GOT3 (cell line): ENCODE measurements at regions not wholly inside any gene's neighbourhood (a gene's known extent, or its start where the extent isn't known, plus 50 kb on each side); places are given as distances from the start of the nearest gene placed in this dataset.
"Not testable (repeated sequence)": the region's sequence is repeated elsewhere in the genome, so short reads cannot be mapped to it uniquely, and the experiment has no call there.

ENCODE experiments used
- DNase-seq: peaks from one replicate; lab custom pipeline; 2025; ENCODE audit warnings: mixed read lengths; lab: John Stamatoyannopoulos, UW

DNA sequence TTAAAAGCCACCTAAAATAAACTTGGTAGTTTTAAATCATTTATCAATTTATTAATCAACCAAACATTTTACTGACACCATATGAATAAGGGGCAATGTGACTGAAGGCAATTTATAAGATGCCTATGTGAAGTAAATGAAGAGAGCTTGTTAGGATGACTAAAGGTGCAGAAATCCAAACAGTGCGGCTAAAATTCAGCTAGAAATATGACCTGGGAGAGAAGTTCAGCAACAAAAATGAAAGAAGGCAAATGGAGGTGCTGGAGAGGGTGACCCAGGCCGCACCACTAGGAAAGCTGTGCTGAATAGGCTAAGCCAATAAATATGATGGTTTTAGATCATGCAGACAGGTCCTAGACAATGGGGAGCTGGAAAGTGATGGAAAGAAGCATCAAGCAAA, 403.7 kb downstream of the BTG1 start:
- no peak for DNase-seq

- DNase-seq: not testable (repeated sequence)
Measured at GRCh38 chr12:91733846-91734245, 411.8 kb downstream of the BTG1 start.

GRCh38 chr12:91732086-91732485, 413.6 kb downstream of the BTG1 start:
- DNase-seq: no peak

DNA sequence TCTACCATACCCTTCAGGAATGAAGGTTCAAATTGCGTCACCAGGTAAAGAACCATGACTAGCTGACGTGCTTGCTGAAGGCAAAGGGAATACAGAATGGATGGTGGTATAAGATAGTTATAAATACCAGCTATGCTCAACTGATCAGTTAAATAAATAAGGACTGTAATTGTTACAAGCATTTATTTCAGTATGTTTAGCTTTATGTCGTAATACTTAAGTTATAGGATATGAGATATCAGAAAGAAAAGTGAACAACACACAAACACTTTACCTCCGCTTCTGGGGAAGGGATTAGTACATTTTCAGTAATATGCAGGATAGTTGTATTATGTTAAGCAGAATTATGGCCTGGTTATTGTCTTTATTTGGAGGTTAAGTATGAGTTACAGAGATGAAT, 416.1 kb downstream of the BTG1 start:
- no peak for DNase-seq

DNA sequence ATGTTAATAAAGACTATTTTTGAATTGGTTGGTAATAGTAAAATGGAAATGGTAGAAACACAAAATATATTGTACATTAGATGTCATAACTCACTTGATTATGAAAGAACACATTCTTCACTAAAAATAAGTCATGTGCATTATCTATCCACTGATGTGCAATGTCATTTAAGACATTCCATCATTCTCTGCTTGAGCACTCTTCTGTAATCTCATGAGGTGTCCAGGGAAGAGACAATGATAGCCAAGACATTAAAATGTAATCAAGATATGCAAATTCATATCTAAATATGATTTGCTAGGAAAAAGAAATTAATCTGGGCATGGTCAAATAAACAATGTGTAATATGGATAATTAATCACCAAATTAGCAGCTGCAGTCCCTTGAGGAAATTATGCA, 422.5 kb downstream of the BTG1 start:
- no peak for DNase-seq

GRCh38 chr12:91722072-91722471, 423.6 kb downstream of the BTG1 start:
- DNase-seq: no peak

DNA sequence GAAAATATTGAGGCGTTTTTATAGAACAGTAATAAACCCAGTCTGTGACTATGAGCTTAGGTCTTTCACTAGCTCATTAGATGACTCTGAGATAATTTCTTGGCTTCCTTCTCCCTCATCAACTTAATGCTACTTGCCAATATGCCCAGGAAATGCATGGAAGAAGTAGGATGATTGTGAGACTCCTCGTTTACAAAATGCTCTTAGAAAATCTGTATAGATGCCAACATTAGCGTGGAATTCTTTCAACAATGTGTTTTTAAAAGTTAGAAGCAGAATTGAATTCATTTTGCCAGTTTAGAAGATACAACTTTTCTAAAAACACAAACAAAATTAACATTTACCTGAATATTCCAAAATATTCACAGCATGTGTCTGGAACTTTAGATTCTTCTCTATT, 424.6 kb downstream of the BTG1 start:
- no peak for DNase-seq

- DNase-seq: no peak
Measured at GRCh38 chr12:91718326-91718725, 427.3 kb downstream of the BTG1 start.

DNA sequence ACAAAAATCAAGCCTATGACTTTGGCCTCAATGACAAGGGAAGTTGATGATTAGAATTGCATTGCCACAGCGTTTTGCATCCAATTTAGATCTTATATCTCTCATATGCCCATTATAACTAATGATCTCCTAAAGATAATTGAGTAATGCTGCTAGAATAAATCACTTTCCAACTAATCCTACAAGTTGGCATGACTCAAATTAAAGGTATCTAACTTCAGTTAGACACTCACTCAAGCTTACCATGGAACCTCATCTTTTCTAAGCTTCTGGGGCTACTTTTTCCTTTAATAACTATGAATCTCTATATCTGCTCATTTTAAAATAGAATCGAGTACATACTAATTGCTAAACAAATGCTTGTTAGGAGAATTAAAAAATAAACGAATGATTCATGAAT, 427.8 kb downstream of the BTG1 start:
- DNase-seq: no peak

DNA sequence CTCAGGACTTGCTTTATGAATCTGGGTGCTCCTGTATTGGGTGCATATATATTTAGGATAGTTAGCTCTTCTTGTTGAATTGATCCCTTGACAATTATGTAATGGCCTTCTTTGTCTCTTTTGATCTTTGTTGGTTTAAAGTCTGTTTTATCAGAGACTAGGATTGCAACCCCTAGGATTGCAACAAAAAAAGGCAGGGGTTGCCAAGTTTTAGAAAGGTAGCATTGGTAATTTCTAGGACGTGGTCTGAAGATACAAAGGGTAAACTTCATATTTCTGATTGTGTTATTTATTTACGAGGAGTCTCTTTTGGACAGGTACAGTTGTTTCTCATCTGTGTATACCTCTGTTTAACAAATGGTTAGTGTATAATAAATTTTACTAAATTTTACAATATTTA, 433.7 kb downstream of the BTG1 start:
- DNase-seq: not testable (repeated sequence)

DNA sequence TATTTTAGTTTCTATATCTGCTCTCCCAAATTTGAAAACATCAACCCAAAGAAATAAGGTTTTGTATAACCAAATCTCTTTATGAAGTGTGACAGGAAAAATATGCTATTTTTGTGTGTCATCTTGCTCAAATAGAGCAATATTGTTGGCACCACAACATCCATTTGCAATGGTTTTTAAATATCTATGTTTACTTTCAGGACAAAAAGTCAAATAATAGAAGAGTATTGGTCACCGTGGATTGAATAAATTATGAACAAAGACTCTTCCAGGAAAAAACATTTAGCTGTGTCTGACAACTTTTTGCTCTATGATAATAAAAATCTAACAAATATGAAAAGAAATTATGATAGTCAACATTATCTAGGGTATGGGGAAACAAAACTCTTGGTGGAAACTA, 439.2 kb downstream of the BTG1 start:
- no peak for DNase-seq

DNA sequence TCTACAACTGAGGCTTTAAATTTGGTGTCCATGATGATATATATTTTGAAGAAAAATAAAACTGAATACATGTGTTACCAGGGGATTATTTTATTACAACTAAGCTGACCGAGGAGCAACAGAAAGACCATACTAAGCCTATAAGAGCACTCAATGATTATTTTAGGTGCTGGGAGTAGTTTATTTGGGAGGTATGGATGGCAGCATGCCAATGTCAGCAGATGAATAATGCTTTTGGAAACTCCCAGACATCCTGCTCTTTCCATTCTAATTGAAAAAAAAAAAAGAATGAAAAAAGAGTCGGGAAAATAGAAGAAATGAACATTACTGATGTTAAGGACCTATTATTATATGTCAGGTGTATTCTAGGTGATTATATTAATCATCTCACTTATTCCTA, 441.2 kb downstream of the BTG1 start:
- no peak for DNase-seq

- no peak for DNase-seq
Measured at GRCh38 chr12:91703491-91704283, 442.0 kb downstream of the BTG1 start.

DNA sequence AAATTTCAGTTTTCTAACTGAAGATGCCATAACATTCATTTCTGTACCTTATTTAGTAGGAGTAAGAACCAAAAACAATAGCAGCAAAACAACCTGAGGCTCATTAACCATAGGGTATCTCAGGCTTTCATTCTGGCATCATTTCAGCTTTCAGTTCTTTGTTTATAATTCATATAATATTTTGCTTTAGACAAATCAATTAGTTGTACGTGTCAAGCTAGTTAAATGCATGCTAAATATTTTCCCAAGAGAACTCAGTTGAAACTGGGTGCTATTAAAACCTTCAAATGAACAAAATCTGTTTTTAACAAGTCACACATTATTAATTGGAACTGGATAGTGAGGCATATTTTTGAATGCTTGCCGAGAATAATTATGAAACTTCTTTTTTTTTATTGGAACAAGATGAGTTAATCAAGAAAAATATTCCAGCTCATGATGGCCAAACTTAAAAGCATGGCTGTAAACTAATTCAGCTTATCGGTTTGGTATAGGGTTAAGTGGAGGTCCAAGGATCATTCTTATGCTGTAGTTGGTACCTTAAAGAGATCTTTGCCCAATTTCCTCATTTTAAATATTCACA, 442.7 kb downstream of the BTG1 start:
- no peak for DNase-seq

DNA sequence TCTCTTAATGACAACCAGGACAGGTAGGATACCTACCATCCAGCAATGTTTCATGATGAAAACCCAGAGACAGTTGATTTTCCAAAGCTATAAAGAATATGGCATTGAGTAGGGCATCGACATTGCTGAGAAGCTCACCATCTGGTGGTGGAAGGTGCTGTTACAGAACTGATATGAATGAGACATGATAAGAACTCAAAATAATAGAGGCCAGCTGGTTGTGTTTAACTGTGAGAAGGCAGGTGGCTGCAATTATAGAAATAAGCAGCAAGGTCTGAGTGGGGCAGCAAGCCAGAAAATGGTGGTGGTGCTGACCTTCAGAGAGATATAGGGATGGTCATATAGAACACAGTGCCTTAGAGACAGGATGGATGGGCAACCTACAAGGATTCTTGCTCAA, 449.7 kb downstream of the BTG1 start:
- DNase-seq: no peak

DNA sequence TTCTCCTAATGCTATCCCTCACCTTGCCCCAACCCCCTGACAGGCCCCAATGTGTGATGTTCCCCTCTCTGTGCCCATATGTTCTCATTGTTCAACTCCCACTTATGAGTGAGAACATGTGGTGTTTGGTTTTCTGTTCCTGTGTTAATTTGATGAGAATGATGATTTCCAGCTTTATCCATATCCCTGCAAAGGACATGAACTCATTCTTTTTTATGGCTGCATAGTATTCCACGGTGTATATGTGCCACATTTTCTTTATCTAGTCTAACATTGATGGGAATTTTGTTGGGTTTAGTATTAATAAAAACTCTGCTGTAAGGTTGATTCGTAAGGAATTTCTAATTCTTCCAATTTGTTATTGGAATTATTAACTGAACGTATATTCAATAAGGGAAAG, 450.2 kb downstream of the BTG1 start:
- DNase-seq: not testable (repeated sequence)

DNA sequence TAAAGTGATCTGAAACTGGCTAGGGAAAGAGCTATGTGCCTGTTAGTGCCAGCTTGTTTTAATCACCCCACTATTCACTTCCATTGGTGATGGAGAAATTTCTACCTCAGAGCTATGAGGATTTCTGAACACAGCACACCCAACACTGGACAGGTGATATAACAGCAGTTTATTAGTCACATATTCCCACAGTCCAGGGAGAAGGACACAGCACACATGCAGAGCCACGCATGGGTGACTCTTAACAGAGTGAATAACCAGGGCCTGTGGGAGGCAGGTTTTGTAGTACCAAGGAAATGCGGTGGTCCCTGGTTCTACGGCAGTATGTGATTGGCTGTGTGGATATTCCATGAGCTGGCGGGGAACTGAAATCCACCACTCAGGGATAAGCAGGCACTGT, 455.1 kb downstream of the BTG1 start:
- no peak for DNase-seq

DNA sequence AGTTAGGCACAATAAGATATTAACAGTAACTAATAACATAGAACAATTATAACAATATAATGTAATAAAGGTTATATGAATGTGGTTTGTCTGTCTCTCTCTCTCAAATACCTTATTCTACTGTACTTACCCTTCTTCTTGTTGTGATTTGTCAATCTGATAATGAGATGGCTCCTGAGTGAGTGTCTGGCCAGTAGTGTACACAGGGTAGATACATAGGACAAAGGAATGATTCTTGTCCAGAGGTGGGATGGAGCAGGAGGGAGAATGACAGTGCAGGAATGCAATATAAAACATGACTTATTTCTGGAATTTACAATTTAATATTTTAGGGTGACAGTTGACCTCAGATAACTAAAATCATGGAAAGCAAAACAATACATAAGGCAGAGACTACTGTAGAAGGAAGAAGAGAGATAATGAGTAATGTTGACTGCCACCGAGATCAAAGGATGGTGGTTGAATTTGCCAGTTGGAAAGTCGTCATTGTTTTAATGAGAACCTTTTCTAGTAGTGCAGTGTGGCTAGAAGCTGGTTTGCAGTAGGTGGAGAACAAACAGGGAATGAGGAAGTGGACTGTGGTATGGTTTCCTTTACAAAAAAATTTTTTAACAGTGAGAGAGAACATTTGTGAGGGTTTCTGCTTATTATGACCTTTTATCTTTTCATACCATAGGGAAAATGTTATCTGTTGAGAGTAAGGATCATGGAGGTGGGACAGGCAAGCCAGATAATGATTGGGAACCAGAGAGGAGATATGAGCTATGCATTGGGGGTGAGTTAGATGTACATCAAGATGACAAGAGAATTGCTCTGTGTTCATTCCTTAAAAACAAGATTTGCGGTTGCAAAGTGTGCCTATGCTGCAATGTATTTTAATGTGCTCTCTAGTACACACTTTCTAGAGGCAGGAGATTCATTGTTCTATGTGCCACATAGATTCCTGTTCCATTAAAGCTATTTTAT, 458.3 kb downstream of the BTG1 start:
- DNase-seq: no peak

DNA sequence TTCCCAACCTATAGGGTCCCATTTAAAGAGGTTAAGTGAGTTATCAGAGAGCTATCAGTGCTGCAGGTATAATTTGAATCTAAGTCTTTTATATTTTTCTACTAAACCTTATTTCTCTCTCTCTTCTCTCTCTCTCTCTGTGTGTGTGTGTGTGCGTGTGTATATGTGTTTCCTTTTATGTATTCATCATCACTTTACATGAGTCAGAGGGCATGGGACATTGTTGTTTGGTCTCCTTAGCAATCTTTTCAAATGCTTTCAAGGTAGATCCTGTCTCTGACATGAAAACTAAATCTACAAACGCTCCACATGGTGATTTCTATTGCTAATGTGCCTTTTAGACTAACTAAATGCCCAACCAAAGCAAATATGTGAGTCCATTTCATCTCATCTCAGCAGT, 459.7 kb downstream of the BTG1 start:
- no peak for DNase-seq

DNA sequence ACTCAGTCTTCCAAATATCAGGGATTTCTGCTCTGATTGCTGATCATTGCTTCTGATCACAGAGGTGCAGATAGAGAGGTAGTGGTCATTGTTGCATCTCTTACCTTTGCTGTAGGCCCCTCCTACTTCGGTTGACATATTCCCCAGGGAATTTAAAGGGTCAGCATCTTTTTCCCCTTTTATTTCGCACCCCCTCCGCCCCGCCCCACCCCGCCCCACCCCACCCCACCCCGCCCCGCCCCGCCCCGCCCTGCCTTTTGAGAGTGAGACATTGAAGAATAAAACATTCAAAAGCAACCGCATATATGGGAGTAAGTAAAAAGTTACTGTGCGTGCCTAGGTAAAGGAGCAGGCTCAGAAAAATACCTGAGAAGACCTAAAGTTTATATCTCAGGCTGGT, 463.9 kb downstream of the BTG1 start:
- no peak for DNase-seq

DNA sequence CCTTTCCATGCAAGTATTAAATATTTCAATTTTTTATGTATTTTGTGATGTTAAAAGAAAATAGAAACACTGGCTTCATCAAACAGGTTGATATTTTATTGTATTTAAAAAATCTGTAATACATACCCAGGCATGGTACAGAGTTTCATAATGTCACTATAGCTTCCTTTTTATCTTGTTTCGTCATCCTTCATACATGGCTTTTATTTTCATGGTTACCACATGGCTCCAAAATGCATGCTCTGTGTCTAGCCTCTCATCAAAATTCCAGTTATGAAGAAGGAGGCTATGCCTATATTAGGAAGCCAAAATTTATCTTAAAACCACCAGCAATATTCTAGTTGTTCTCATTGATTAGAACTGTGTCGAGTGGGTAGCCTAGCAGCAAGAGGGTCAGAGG, 464.8 kb downstream of the BTG1 start:
- no peak for DNase-seq

DNA sequence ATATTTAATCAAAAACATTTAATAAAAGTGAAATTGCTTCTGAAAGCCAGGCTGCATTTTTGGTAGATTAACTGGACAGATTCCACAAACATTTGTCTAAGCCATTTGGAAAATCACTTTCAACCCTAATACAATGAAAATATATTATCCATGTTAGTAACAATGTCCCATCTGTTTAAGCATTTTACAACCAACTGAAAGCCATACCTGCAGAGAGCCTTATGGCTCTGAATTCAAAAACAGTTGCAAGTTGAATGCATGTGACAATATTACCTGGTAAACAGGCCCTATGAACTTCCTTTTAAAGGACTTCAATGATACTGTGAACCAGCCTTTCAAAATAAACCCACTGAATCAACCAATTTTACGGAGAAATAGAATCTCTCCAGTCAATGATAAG, 468.1 kb downstream of the BTG1 start:
- DNase-seq: no peak

DNA sequence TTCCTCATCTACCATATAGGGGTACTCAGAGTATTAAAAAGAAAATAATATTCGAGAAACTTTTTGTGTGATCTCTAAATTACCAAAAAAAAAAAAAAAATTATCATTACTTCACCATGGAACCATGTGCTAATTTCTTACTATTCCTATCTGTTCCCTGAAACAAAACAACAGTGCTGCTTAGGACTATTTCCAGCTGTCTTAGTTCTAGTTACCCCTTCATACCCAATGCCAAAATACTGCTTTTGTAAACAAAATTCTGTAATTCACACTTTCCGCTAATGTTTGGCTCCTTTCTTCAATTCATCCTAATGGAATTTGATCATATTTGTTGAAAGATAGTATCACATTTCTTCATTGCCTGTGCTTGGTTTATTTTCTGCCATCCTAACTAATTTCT, 470.2 kb downstream of the BTG1 start:
- DNase-seq: no peak
